ENCODE measurements at regions not wholly inside any gene's neighbourhood (a gene's known extent, or its start where the extent isn't known, plus 50 kb on each side); places are given as distances from the start of the nearest gene placed in this dataset.

DNA sequence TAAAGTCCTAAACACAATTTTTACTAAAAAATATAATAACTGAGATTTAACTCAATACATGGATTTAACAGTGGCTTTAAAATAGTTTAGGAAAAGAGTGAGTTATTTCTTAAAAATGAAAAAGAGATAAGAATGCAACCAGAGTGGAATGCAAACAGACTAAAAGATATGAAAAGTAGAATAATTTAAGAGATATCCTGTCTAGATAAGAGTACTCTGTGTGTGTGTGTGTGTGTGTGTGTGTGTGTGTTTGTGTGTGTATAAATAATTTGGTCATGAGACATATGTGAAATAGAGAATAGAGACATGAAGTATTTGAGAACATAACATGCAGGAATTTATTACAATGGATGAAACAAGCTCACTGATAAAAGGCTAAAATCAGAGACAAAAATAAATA, 986.9 kb upstream of the CHORDC1 start:
- Histone ChIP-seq H3K27me3 (replicated peaks; ENCODE audit: insufficient read depth, low read depth, low read length, poor library complexity) (no peaks in the 10 kb centered on the region), H3K9me3 (ENCODE audit: low read depth, low read length, poor library complexity, severe bottlenecking) (no peaks in the 10 kb centered on the region), H3K36me3 (ENCODE audit: insufficient read depth, low read length, poor library complexity, severe bottlenecking) (no peaks in the 10 kb centered on the region), H3K4me1 (ENCODE audit: insufficient read depth, low read length, poor library complexity, severe bottlenecking) (no peaks in the 10 kb centered on the region), H3K4me3 (ENCODE audit: low read depth, low read length, poor library complexity, severe bottlenecking) (no peak overlapping the region), H3K27ac (ENCODE audit: low read depth, low read length, poor library complexity, severe bottlenecking) (no peak overlapping the region)
- no peak for TF ChIP-seq EZH2 (IDR thresholded peaks at IDR 0.05; ENCODE audit: borderline replicate concordance, low read depth, low read length, poor library complexity, severe bottlenecking)
- TF ChIP-seq, protein P1, sequence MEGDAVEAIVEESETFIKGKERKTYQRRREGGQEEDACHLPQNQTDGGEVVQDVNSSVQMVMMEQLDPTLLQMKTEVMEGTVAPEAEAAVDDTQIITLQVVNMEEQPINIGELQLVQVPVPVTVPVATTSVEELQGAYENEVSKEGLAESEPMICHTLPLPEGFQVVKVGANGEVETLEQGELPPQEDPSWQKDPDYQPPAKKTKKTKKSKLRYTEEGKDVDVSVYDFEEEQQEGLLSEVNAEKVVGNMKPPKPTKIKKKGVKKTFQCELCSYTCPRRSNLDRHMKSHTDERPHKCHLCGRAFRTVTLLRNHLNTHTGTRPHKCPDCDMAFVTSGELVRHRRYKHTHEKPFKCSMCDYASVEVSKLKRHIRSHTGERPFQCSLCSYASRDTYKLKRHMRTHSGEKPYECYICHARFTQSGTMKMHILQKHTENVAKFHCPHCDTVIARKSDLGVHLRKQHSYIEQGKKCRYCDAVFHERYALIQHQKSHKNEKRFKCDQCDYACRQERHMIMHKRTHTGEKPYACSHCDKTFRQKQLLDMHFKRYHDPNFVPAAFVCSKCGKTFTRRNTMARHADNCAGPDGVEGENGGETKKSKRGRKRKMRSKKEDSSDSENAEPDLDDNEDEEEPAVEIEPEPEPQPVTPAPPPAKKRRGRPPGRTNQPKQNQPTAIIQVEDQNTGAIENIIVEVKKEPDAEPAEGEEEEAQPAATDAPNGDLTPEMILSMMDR (conservative IDR thresholded peaks at IDR 0.05; ENCODE audit: low read depth, low read length) = no peak
- CTCF ChIA-PET = no interaction called here
- DNase-seq (ENCODE audit: low spot score) = no peak
- POLR2A ChIA-PET (ENCODE audit: low non-redundant PET) = no interaction called here
- intact Hi-C loops (cut with micrococcal nuclease; ENCODE audit: unreplicated experiment) = no loop called here
- no TSS peak for BruUV-seq (replicated peaks)

DNA sequence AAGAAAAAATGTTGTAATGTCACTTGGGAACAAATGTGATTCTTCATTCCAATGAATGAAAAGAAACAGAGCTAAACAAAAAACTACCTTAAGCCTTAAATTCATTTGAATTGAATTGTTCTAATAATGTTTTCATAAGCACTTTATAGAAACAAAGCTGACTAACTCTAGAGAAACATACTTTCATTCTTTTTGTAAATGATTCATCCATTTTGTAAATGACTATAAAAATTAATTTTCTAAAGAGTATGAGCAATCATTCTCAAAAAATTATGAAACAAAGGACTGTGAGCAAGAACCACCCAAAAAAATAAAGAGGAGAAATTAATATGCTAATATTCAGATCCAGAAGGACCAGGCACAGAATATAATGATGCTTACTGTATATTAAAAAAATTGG, 986.5 kb upstream of the CHORDC1 start:
- no TSS peak for BruUV-seq (replicated peaks)

DNA sequence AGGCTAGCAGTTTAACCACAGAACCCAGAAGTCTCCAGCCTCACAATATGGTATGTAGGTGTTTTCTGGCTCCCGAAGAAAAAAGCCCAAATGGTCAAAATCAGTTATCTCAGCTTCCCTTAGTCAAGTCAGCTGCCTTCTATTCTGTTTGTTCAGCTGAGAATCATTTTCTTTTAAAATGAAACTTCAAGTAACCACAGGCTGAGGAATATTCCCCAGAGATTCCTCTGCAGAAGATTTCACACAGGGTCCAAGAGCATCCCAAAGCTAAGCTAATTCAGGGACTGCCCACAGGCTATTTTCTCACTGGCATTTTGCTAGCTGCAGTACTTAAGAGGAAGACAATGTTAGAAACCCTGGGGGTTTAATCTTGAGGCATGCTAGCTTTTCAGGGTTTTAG, 977.0 kb upstream of the CHORDC1 start:
- H3K4me1 ChIP-seq (ENCODE audit: insufficient read depth, low read length, poor library complexity, severe bottlenecking) = peaks cover 1% of the 10 kb centered on the region
- no peak overlapping the region for H3K27ac ChIP-seq (ENCODE audit: low read depth, low read length, poor library complexity, severe bottlenecking)
- POLR2A ChIA-PET (ENCODE audit: low non-redundant PET) = no interaction called here
- no peak overlapping the region for H3K4me3 ChIP-seq (ENCODE audit: low read depth, low read length, poor library complexity, severe bottlenecking)
- H3K27me3 ChIP-seq (replicated peaks; ENCODE audit: insufficient read depth, low read depth, low read length, poor library complexity) = no peaks in the 10 kb centered on the region
- intact Hi-C loops (cut with micrococcal nuclease; ENCODE audit: unreplicated experiment) = no loop called here
- no peaks in the 10 kb centered on the region for H3K9me3 ChIP-seq (ENCODE audit: low read depth, low read length, poor library complexity, severe bottlenecking)
- CTCF ChIA-PET = no interaction called here
- DNase-seq (ENCODE audit: low spot score) = peak; percentile 76
- BruUV-seq (replicated peaks) = no TSS peak
- no peaks in the 10 kb centered on the region for H3K36me3 ChIP-seq (ENCODE audit: insufficient read depth, low read length, poor library complexity, severe bottlenecking)
- no peak for TF ChIP-seq EZH2 (IDR thresholded peaks at IDR 0.05; ENCODE audit: borderline replicate concordance, low read depth, low read length, poor library complexity, severe bottlenecking)
- TF ChIP-seq, protein P1 (conservative IDR thresholded peaks at IDR 0.05; ENCODE audit: low read depth, low read length) = no peak

More for the DNA sequence above, 986.5 kb upstream of the CHORDC1 start:
- ChIA-PET POLR2A (ENCODE audit: low non-redundant PET) (no interaction called here), CTCF (no interaction called here)
- Histone ChIP-seq H3K4me3 (ENCODE audit: low read depth, low read length, poor library complexity, severe bottlenecking) (no peak overlapping the region), H3K27me3 (replicated peaks; ENCODE audit: insufficient read depth, low read depth, low read length, poor library complexity) (no peaks in the 10 kb centered on the region), H3K4me1 (ENCODE audit: insufficient read depth, low read length, poor library complexity, severe bottlenecking) (no peaks in the 10 kb centered on the region), H3K9me3 (ENCODE audit: low read depth, low read length, poor library complexity, severe bottlenecking) (no peaks in the 10 kb centered on the region), H3K27ac (ENCODE audit: low read depth, low read length, poor library complexity, severe bottlenecking) (no peak overlapping the region), H3K36me3 (ENCODE audit: insufficient read depth, low read length, poor library complexity, severe bottlenecking) (no peaks in the 10 kb centered on the region)
- intact Hi-C loops (cut with micrococcal nuclease; ENCODE audit: unreplicated experiment) = no loop called here
- no peak for DNase-seq (ENCODE audit: low spot score)
- TF ChIP-seq EZH2 (IDR thresholded peaks at IDR 0.05; ENCODE audit: borderline replicate concordance, low read depth, low read length, poor library complexity, severe bottlenecking) = no peak
- TF ChIP-seq, protein P1 (conservative IDR thresholded peaks at IDR 0.05; ENCODE audit: low read depth, low read length) = no peak
